C4-2B (cell line): ENCODE measurements at regions not wholly inside any gene's neighbourhood (a gene's known extent, or its start where the extent isn't known, plus 50 kb on each side); places are given as distances from the start of the nearest gene placed in this dataset.
A peak's percentile ranks its signal among the peaks of the same experiment; 100 is the strongest.

Experiments
- H3K27ac ChIP-seq: fragments of 450-650 bp; 2 replicates; pipeline ENCODE4 v1.5.1; 2017
- CTCF ChIP-seq: fragments of 450-650 bp; conservative IDR thresholded peaks from 2 replicates; pipeline ENCODE4 v1.5.1; 2017; ENCODE audit warnings: mild to moderate bottlenecking
- ZFX ChIP-seq: fragments of 450-650 bp; IDR thresholded peaks from 2 replicates; pipeline ENCODE4 v1.6.1; 2017

- no peak overlapping the region for H3K27ac ChIP-seq
- no peak for TF ChIP-seq ZFX
- TF ChIP-seq CTCF: no peak
Measured at GRCh38 chr2:2992634-2993033, 385.0 kb downstream of the EIPR1 start.

GRCh38 chr2:2985020-2985419 lies 392.6 kb downstream of the EIPR1 start:
- TF ChIP-seq ZFX (no peak), CTCF (no peak)
- peak overlapping the region; percentile 16; the same call in 1 of the 2 replicates for H3K27ac ChIP-seq

GRCh38 chr2:2981000-2981399 lies 396.6 kb downstream of the EIPR1 start:
- TF ChIP-seq CTCF: no peak
- TF ChIP-seq ZFX: no peak
- H3K27ac ChIP-seq: no peak overlapping the region

- TF ChIP-seq CTCF: no peak
- no peak for TF ChIP-seq ZFX
- no peak overlapping the region for H3K27ac ChIP-seq
Measured at GRCh38 chr2:2974982-2975381, 402.6 kb downstream of the EIPR1 start.

- TF ChIP-seq ZFX: no peak
- no peak for TF ChIP-seq CTCF
- no peak overlapping the region for H3K27ac ChIP-seq
Measured at GRCh38 chr2:2960441-2961133, 417.0 kb downstream of the EIPR1 start.

- H3K27ac ChIP-seq: peak overlapping the region; percentile 33
- TF ChIP-seq CTCF (no peak), ZFX (no peak)
Measured at GRCh38 chr2:2950403-2950952, 427.1 kb downstream of the EIPR1 start.

GRCh38 chr2:2947406-2947805 lies 430.2 kb downstream of the EIPR1 start:
- no peak overlapping the region for H3K27ac ChIP-seq
- TF ChIP-seq CTCF: no peak
